HUES48 (cell line): ENCODE measurements at regions not wholly inside any gene's neighbourhood (a gene's known extent, or its start where the extent isn't known, plus 50 kb on each side); places are given as distances from the start of the nearest gene placed in this dataset.

ENCODE experiments used
- H3K27ac ChIP-seq: one replicate; pipeline ENCODE4 v1.7.0; 2013; ENCODE audit warnings: low read depth, low read length, inconsistent platforms
- H3K27me3 ChIP-seq: 2 replicates; pipeline ENCODE4 v1.6.1; 2013; ENCODE audit warnings: mild to moderate bottlenecking, low read length; ENCODE audit not compliant: control insufficient read depth, insufficient read depth
- H3K36me3 ChIP-seq: 2 replicates; pipeline ENCODE4 v1.6.1; 2013; ENCODE audit warnings: low read length; ENCODE audit not compliant: control insufficient read depth, insufficient read depth
- H3K4me1 ChIP-seq: 2 replicates; pipeline ENCODE4 v1.6.1; 2013; ENCODE audit warnings: mild to moderate bottlenecking, low read length; ENCODE audit not compliant: control insufficient read depth, insufficient read depth
- H3K4me3 ChIP-seq: 2 replicates; pipeline ENCODE4 v1.5.1; 2013; ENCODE audit warnings: mild to moderate bottlenecking, low read depth, low read length
- H3K9ac ChIP-seq: 2 replicates; pipeline ENCODE4 v1.6.1; 2013; ENCODE audit warnings: mild to moderate bottlenecking, low read depth, low read length, moderate library complexity
- H3K9me3 ChIP-seq: 2 replicates; pipeline ENCODE4 v1.6.1; 2013; ENCODE audit warnings: low read length; ENCODE audit not compliant: control insufficient read depth, insufficient read depth

- no peaks in the 10 kb centered on the region for H3K36me3 ChIP-seq
- H3K9me3 ChIP-seq = no peaks in the 10 kb centered on the region
- no peaks in the 10 kb centered on the region for H3K4me1 ChIP-seq
- H3K27ac ChIP-seq = no peak overlapping the region
- H3K4me3 ChIP-seq = no peak overlapping the region
- no peaks in the 10 kb centered on the region for H3K27me3 ChIP-seq
- H3K9ac ChIP-seq = no peak overlapping the region
These were observed 439.1 kb downstream of the FOXG1 start for GRCh38 chr14:29205658-29206057.

- no peaks in the 10 kb centered on the region for H3K9me3 ChIP-seq
- H3K27ac ChIP-seq = no peak overlapping the region
- no peak overlapping the region for H3K4me3 ChIP-seq
- no peaks in the 10 kb centered on the region for H3K36me3 ChIP-seq
- H3K27me3 ChIP-seq = no peaks in the 10 kb centered on the region
- no peak overlapping the region for H3K9ac ChIP-seq
- H3K4me1 ChIP-seq = no peaks in the 10 kb centered on the region
These were observed 449.3 kb downstream of the FOXG1 start for GRCh38 chr14:29215853-29216252.

- Histone ChIP-seq H3K9me3 (no peaks in the 10 kb centered on the region), H3K27me3 (no peaks in the 10 kb centered on the region), H3K27ac (no peak overlapping the region), H3K4me3 (no peak overlapping the region), H3K36me3 (no peaks in the 10 kb centered on the region), H3K4me1 (no peaks in the 10 kb centered on the region), H3K9ac (no peak overlapping the region)
These were observed 450.0 kb downstream of the FOXG1 start for GRCh38 chr14:29216268-29217232.

GRCh38 chr14:29217813-29218450 is 451.3 kb downstream of the FOXG1 start:
- Histone ChIP-seq H3K36me3 (no peaks in the 10 kb centered on the region), H3K4me1 (no peaks in the 10 kb centered on the region), H3K4me3 (no peak overlapping the region), H3K27me3 (no peaks in the 10 kb centered on the region), H3K9ac (no peak overlapping the region), H3K9me3 (no peaks in the 10 kb centered on the region), H3K27ac (no peak overlapping the region)

GRCh38 chr14:29220072-29220471 is 453.5 kb downstream of the FOXG1 start:
- Histone ChIP-seq H3K9ac (no peak overlapping the region), H3K9me3 (no peaks in the 10 kb centered on the region), H3K4me3 (no peak overlapping the region), H3K4me1 (no peaks in the 10 kb centered on the region), H3K36me3 (no peaks in the 10 kb centered on the region), H3K27me3 (no peaks in the 10 kb centered on the region), H3K27ac (no peak overlapping the region)

- Histone ChIP-seq H3K27ac (no peak overlapping the region), H3K9ac (no peak overlapping the region), H3K4me3 (no peak overlapping the region), H3K36me3 (no peaks in the 10 kb centered on the region), H3K4me1 (no peaks in the 10 kb centered on the region), H3K9me3 (no peaks in the 10 kb centered on the region), H3K27me3 (no peaks in the 10 kb centered on the region)
These were observed 454.0 kb downstream of the FOXG1 start for GRCh38 chr14:29220566-29220965.

- Histone ChIP-seq H3K9ac (no peak overlapping the region), H3K27me3 (no peaks in the 10 kb centered on the region), H3K36me3 (no peaks in the 10 kb centered on the region), H3K4me3 (no peak overlapping the region), H3K9me3 (no peaks in the 10 kb centered on the region), H3K27ac (no peak overlapping the region), H3K4me1 (no peaks in the 10 kb centered on the region)
These were observed 455.4 kb downstream of the FOXG1 start for GRCh38 chr14:29222006-29222405.

GRCh38 chr14:29222671-29223268 is 456.2 kb downstream of the FOXG1 start:
- H3K36me3 ChIP-seq = no peaks in the 10 kb centered on the region
- H3K9ac ChIP-seq = no peak overlapping the region
- no peak overlapping the region for H3K27ac ChIP-seq
- H3K27me3 ChIP-seq = no peaks in the 10 kb centered on the region
- H3K4me1 ChIP-seq = no peaks in the 10 kb centered on the region
- H3K9me3 ChIP-seq = no peaks in the 10 kb centered on the region
- no peak overlapping the region for H3K4me3 ChIP-seq

GRCh38 chr14:29223947-29224346 is 457.4 kb downstream of the FOXG1 start:
- H3K4me1 ChIP-seq = no peaks in the 10 kb centered on the region

GRCh38 chr14:29227631-29228030 is 461.0 kb downstream of the FOXG1 start:
- Histone ChIP-seq H3K9ac (no peak overlapping the region), H3K4me3 (no peak overlapping the region), H3K4me1 (no peaks in the 10 kb centered on the region), H3K27me3 (no peaks in the 10 kb centered on the region), H3K36me3 (no peaks in the 10 kb centered on the region), H3K27ac (no peak overlapping the region), H3K9me3 (no peaks in the 10 kb centered on the region)

More at GRCh38 chr14:29223947-29224346, 457.4 kb downstream of the FOXG1 start:
- no peaks in the 10 kb centered on the region for H3K36me3 ChIP-seq
- no peaks in the 10 kb centered on the region for H3K27me3 ChIP-seq
- H3K9me3 ChIP-seq = no peaks in the 10 kb centered on the region
- no peak overlapping the region for H3K9ac ChIP-seq
- no peak overlapping the region for H3K4me3 ChIP-seq
- no peak overlapping the region for H3K27ac ChIP-seq

- Histone ChIP-seq H3K9me3 (no peaks in the 10 kb centered on the region), H3K9ac (no peak overlapping the region), H3K27me3 (no peaks in the 10 kb centered on the region), H3K27ac (no peak overlapping the region), H3K4me1 (no peaks in the 10 kb centered on the region), H3K36me3 (no peaks in the 10 kb centered on the region), H3K4me3 (no peak overlapping the region)
These were observed 465.6 kb downstream of the FOXG1 start for GRCh38 chr14:29232153-29232552.
